Activated CD8-positive, alpha-beta memory T cell treated with anti-CD3 and anti-CD28 coated beads for 1 hour (primary cell): ENCODE measurements at regions not wholly inside any gene's neighbourhood (a gene's known extent, or its start where the extent isn't known, plus 50 kb on each side); places are given as distances from the start of the nearest gene placed in this dataset.

Experiments used
- DNase-seq, 2 donors: peaks; one replicate each; pipeline ENCODE4 v3.0.0-alpha.2; 2020; ENCODE audit warnings: low read depth in 1 of 2; ENCODE audit errors: extremely low read depth in 1 of 2

- DNase-seq, result no peak
These were observed 282.2 kb downstream of the CDH26 start for GRCh38 chr20:60240415-60240814.

DNA sequence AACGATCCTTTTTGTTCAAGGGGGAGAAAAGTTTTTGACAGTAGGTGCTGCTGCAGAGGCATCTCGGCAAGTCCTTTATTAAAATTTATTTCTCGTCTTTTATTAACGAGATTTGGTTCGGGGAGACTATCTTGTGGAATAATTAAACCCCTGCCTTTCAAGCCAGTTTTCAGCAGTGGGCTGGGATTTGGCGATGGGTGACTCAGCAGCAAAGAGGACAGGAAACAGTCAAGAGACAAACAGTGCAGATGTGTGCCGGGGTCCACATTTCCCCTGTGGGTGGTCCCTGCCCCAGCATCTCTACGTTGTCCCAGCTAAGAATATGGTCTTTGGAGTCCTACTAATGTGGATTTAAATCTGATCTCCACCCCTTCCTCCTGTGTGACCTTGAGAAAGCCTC, 282.8 kb downstream of the CDH26 start:
- DNase-seq, result no peak

- no peak for DNase-seq
These were observed 284.7 kb downstream of the CDH26 start for GRCh38 chr20:60242836-60243505.

DNA sequence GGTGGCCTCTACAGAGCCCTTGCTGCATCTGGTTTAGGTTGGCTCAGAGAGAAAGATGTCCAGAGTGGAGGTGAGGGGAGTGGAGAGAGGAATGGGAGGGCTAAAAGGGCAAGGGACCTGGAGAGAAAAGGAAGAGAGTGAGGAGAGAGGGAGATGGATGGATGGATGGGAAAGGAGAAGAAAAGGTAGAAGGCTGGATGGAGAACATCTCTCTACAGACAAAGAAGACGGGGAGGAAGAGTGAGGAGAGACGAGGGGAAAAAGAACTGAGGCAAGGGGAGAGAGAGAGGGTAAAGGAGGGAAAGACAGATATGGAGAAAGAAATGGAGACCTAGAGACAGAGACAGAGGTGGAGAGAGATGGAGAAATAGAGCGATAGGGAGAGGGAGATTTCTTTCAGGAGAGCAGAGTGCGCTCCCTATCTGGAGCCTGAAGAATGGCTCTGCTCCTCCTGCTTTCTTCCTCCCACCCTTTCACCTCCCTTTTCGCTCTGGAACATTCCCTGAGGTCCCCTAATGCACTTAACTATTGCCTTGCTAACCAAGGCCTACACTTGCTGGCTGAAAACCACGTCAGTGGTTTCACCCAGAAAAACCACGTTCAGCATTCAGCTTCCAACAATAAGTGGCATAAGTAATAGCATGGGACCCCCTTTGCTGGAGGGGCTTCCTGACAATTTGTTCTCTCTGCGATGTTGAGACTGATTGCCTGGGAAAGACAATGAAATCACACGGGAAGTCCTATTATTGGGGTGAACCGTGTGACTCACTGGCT, 286.3 kb downstream of the CDH26 start:
- DNase-seq, result no peak

GRCh38 chr20:60246751-60247150, 288.5 kb downstream of the CDH26 start:
- no peak for DNase-seq

GRCh38 chr20:60249436-60249835, 291.2 kb downstream of the CDH26 start:
- no peak for DNase-seq

DNA sequence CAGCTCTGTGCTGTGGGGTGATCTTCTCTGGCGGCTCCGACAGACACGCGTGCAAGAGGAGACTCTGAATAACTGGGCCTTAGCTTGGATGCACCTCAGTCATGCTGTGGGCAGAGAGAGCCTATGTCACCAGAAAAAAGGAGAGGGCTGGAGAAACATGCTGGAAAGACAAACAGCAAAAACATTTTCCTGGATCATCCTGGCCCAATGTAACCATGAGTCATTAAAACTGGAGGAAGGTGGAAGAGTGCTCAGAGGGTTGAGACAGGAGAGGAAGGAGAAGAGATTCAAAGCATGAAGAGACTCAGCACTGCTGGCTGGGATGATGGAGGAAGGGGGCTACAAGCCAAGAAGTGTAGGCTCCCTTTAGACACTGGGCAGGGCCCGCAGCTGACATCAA, 292.0 kb downstream of the CDH26 start:
- no peak for DNase-seq

DNA sequence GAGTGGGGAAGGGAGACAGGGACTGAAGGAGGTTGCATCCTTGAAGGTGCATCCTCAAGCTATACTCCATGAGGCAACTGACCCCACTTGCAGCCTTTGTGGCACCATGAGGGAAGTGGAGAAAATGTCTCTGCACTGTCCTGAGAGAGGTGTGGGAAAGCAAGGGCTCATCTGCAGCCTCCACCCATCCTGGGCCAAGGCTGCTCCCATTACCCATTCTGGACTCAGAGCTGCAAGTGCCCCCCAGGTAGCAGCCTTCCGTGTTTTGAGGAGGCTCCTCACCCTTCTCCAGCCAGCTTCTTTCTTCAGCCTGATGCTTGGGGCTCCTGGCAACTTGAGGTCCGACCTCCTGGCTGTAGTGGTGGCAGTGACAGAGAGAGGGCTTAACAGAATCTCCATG, 294.6 kb downstream of the CDH26 start:
- no peak for DNase-seq

- no peak for DNase-seq
These were observed 295.2 kb downstream of the CDH26 start for GRCh38 chr20:60253471-60253870.

DNA sequence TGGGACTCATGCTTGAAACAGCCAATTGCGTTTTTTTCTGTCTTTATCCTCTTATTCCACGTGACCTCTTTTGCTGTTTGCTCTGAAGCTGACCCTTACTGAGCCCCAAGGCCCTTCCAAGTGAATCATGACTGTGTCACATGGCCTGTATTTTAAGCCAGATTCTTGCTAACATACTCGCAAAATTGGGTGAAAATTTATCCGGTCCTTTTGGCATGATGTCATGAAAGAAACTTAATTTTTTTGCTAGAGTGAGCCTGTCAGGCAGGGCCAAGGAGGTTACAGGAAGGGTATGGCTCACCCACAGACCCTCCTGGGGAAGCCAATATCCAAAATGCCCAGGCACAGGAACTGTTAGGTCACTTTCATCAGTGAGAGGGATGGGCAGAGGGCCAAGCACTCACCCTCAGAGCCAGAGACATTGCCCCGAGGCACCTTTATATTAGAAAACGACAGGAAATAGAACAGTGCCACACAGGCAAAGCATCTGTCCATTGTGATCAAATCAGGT, 296.7 kb downstream of the CDH26 start:
- no peak for DNase-seq

DNA sequence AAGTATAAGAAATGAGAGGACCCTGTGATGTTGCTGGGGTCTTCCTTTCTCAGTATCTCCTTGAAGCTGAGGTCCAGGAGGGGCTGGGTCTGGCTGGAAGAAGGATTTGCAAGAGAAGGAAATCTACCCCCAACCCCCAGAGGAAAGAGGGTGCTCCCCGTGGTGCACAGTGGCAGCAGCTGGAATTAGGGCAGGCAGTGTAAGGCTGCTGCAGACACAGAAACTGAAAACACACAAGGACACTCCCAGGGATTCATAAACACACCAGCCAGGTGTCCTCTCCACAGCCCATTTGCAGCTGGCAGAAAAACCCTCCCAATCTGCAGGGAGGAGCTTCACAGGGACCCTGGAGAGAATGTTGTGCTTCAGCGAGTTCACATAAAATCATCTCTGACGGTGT, 297.2 kb downstream of the CDH26 start:
- no peak for DNase-seq

DNA sequence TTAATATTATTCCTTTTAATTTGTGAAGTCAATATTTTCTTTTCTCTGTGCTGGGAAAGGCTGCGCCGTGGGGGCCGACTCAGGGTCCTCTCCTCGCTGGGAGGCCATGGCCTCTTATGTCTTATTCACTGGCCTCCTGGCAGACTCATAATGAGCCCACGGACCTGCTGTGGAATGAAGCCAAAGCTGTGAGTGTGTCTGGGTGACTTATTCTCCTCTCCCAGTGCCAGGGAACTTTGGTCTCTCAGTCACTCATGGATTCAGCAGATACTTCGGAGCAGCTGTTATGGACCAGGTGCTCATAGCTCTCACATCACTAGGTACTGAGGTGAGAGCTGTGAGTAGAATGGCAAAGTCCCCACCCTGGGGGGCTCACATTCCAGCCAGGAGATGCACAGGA, 297.6 kb downstream of the CDH26 start:
- DNase-seq, result no peak

DNA sequence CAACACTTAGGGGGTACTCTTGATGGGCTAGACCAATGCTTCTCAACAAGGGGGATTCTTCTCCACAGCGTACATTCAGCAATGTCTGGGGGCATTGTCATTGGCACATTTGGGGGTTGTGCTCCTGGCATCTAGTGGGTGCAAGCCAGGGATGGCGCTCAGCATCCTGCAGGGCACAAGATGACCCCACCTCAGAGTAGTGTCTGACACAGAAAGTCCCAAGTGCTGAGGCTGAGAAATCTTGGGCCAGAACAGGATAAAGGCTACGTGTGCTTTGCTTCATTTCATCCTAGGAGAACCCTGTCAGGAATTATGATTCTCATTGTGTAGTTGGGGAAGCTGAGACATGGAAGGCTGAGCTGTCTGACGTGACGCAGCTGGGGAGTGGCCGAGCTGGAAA, 298.6 kb downstream of the CDH26 start:
- no peak for DNase-seq

DNA sequence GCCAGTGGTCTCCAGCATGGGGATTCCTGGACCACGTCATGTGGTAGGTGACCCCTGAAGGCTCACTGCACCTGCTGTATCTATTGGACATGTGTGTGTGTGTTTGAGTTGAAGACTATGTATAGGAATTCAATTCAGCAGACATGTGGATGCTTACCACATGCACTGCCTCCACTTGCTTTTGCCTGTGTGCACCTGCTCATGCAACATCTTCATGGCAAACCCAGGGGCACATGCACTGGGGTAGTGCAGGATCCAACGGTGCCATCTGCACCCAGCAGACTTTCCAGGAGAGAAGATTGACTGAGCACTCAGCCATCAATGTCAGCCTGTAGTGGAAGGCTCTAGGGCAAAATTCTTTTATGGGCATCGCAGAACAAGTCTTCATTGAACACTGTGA, 299.4 kb downstream of the CDH26 start:
- no peak for DNase-seq

DNA sequence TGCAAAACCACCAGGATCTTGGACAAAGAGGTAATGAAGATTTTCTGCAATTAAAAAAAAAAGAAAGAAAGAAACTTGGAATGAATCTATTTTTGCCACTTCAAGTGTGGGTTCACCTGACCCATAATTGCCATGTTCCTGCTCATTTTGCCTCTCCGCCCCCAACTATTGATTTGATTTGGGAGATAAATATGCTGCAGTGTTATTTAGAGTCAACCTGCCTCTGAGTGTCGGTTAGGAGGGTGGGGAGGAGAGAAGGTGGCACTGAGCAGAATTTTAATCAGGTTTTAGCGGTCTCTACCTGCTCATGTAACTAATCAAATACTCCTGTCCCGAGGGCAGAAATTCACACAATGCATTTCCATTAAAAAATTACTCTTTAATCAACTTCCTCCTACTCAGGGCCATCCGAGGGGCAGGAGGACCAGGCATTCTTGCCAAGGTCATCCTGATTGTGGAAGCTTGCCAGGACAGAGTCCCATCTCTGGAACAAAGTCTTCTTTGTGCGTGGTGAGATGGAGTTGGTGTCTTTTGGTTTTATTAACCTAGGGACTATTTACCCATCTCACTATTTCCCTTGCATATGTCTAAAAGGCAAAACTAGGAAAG, 300.1 kb downstream of the CDH26 start:
- DNase-seq, result no peak

DNA sequence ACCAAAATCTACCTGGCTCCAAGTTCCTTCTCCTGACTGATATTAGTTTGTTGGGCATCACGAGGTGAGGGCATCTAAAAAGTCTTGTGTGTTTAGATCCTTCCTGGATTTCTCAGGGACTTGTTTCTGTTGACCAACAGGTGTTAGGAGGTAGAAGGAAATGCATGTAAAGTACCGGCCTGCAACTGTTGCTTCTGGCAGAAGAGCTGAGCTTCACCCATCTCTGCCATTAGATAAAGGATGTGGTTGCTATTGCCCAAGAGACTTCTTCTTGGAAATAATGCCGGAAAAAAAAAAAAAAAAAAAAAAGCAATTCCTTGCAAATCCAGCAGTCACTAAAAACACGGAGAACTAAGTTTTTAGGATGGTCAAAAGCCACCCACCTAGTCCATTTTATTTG, 303.1 kb downstream of the CDH26 start:
- no peak for DNase-seq

GRCh38 chr20:60262967-60263603, 304.9 kb downstream of the CDH26 start:
- peak in 1 of 2 donors; percentile 30 for DNase-seq

GRCh38 chr20:60263725-60264709, 305.8 kb downstream of the CDH26 start:
- DNase-seq, result no peak

GRCh38 chr20:60266177-60266823, 308.1 kb downstream of the CDH26 start:
- DNase-seq, result no peak

- DNase-seq, result no peak
These were observed 310.3 kb downstream of the CDH26 start for GRCh38 chr20:60268491-60268890.
